ENCODE measurements at regions not wholly inside any gene's neighbourhood (a gene's known extent, or its start where the extent isn't known, plus 50 kb on each side); places are given as distances from the start of the nearest gene placed in this dataset.
A peak's percentile ranks its signal among the peaks of the same experiment; 100 is the strongest.
"Not testable (repeated sequence)": the region's sequence is repeated elsewhere in the genome, so short reads cannot be mapped to it uniquely, and the experiment has no call there.

GRCh38 chr9:66771504-66771903 lies 129.0 kb upstream of the ZNF658 start:
- not testable (repeated sequence) for DNase-seq

DNA sequence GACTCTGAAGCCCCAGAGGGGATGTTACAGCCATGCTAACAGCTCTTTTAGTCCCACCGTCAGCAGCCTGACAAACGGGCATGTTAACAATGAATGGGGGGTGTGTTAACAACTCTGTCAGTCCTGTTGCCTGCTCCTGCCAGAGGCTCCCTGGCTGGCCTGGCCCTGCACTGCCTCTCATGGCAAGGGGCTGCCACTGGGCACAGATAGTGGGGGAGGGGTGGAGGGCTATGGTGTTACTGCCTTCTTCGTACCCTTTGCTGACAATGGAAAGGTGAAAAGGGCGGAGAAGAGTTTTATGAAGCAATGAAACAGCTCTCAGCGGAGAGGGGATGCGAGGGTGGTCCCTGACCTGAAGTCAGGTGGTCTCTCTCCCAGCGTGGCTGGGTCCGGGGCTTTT lies 125.9 kb upstream of the ZNF658 start:
- DNase-seq, result not testable (repeated sequence)

- not testable (repeated sequence) for DNase-seq
Observed at GRCh38 chr9:66779944-66780661, 120.4 kb upstream of the ZNF658 start.

DNA sequence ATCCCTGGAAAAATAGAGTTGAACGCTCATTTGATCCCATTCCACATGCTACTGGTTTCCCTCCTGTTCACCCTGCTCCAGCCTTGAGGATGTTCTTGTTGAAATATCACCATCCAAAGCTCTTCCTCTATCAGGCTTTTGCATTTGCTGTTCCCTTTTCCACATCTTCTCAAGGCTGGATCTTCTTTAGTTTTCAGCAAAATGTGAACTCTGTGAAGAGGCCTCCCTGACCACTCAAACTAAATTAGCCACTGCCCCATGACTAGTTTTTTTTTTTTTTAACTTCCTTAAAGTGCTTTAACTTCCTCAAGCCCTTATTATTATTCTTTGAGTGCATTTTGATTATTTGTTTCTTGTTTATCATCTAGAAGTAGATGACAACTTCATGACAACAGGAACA lies 119.3 kb upstream of the ZNF658 start:
- DNase-seq, result not testable (repeated sequence)

DNA sequence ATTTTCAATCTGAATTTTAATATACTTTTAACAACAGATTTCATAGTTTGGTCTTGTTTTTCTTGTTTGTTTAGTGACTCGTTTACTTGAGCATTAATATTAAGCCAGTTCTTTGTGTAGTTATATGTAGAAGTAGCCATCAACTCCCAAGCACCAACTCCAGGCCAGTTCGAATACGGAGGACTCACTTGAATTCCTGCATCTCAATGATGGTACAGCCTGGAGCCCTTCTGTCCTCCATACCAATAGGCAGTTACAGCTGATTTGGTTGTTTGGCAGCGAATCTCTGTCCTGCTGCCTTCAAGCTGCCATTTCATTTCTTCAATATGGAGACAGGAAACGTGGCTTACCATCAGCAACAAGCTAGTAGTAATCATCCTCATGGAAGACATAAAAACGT lies 118.5 kb upstream of the ZNF658 start:
- DNase-seq, result not testable (repeated sequence)

- not testable (repeated sequence) for DNase-seq
Observed at GRCh38 chr9:66785603-66786002, 114.9 kb upstream of the ZNF658 start.

DNA sequence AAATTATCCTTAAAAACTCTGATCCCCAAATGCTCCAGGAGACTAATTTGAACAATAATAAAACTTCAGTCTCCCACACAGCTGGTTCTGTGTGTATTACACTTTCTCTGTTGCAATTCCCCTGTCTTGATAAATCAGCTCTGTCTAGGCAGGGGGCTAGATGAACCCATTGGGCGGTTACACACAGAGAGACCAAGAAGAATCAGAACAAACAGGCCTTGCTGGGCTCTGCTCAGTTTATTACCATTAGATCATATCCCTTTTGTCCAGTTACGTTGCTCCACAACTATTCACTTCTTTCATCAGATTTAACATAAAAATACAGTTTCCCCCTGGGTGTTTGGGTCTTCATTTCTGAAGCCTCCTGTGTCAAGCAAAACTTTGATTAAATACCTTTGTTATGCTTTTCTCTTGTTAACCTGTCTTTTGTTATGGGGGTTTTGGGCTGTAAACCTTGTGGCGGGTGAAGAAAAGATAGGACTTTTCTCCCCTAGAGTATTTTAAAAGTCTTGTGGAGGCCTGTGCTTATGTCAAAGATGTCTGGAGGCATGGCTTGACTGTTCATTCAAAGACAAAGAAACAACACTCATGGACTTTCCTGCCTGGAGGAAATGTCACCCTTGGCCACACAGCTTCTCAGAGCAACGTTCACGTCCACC lies 109.3 kb upstream of the ZNF658 start:
- DNase-seq, result not testable (repeated sequence)

- DNase-seq, result not testable (repeated sequence)
Observed at GRCh38 chr9:66794769-66795168, 105.8 kb upstream of the ZNF658 start.

DNA sequence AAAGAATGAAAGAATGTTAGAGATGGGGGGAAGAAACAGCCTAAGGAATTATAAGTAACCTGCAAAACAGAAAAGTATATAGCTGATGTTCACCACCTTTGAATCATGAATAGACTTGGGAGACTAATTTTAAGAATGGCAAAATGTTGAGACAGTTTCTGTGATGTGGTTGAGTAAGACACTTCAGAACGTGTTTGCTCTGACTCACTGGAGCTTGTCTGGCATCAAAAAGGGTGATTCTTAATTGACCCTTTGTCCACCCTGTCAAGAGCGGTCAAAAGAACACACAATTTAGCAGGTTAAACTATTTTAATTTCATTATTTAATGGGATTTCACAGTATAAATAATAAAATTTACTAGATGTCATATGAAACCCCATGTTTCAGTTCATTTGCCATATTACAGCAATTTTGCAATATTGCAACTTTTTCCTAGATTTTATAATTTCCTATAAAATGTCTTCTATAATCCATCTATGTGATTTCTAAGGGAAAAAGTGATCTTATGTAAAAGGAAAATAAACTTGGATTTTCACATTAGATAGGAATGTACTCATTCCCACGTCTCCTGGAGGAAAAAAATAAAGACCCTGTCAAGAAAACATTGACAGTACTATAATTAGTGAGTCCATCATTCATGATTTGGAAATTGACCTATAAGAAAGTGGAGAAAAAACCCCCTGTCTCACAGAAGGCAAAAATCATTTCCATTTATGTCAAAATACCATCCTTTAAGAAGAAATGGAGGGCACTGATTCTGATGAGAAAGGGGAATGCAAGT lies 104.6 kb upstream of the ZNF658 start:
- not testable (repeated sequence) for DNase-seq

GRCh38 chr9:66797905-66798616 lies 102.5 kb upstream of the ZNF658 start:
- DNase-seq, result peak; percentile 9

DNA sequence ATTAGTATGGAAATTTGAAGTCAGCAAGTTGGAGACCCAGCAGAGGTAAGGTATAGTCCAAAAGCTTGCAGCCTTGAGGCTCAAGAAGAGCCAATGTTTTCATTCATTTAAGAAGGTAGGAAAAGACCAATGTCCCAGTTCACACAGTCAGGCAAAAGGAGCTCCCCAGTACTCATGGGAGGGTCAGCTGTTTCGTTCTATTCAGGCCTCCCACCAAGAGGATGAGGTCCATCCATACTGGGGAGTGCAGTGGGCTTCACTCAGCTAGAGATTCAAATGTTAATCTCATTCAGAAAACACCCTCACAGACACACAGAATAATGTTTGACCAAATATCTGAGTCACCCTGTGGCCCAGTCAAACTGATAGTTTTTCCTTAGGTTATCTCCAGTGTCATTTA lies 96.9 kb upstream of the ZNF658 start:
- DNase-seq, result not testable (repeated sequence)

DNA sequence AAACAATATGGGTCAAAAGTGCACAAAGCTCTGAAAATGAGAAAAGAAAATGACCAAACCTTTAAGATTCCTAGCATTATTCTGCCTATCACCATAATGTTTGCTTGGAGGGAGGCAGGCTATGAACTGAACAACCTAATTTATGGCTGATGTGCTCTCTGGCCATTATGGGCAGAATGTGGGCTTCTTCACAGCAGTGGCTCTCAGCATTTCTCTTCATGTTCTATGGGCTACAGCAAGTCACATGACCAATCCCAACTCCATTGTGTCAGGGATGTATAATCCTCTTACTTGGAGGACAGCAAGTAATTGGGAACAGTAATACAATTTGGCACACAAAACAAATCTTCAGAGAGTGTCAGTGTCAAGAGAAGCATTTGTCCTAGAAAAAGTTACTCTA lies 90.3 kb upstream of the ZNF658 start:
- not testable (repeated sequence) for DNase-seq

DNA sequence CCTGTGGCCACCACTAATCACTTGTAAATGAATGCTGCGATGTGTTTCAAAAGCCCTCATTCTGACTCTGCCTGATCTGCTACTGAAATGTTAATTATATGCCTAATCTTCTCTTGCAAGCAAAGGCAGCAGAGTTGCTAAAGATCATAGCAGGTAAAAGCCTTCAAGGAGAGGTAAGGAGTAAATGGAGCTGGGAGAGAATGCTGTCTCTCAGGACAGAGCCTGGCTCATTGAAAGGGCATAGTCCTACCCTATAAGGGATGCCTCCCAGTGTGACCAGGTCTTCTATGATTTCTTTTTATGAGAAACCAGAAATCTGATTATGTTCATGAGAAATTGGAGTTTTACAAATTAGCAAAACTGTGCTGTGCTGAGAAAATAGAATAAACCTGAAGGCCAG lies 88.2 kb upstream of the ZNF658 start:
- DNase-seq, result not testable (repeated sequence)

GRCh38 chr9:66812967-66813366 lies 87.6 kb upstream of the ZNF658 start:
- DNase-seq, result not testable (repeated sequence)

- not testable (repeated sequence) for DNase-seq
Observed at GRCh38 chr9:66814038-66814437, 86.5 kb upstream of the ZNF658 start.

DNA sequence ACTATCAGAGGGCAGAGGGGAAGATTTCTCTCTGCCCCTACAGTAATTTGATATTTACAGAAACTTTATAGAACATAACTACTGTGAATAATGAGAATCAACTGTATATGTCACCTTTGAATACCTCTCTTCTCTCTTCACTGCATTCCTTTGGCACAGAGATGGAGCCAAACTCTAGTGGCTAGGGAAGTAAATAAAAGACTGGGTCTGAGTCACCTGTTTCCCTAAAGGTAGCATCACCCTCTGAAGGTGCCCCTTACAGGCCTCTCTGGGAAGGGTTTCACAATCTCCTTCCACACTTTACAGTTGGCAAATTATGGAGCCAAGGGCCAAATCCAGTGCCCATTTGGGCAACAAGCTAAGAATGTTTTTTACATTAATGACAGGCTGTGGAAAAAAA lies 81.0 kb upstream of the ZNF658 start:
- not testable (repeated sequence) for DNase-seq

DNA sequence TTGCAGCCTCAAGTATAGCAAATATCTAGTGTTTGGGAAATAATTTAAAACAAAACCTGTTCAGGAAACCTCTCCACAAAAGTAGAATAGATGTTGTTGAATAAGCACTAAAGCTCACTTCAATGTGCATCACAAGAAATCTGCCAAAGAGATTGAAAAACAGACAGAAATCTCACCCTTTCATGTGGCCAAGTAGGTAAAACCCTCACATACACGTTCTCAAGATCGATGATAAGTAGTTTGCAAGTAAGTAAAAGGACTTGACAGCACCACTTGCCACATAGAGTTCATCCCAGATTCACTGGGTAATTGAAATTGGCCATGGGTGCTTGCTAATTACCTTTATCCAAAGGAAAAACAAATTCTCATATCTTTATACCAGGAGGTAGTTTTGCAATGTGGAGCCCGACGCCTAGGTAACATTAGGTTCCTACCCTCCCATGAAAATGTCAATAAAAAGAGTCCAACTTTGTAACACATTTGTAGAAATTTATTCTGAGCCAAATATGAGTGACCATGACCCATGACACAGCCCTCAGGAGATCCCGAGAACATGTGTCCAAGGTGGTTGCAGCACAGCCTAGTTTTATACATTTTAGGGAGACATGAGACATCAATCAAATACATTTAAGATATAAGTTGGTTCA lies 80.4 kb upstream of the ZNF658 start:
- DNase-seq, result not testable (repeated sequence)

DNA sequence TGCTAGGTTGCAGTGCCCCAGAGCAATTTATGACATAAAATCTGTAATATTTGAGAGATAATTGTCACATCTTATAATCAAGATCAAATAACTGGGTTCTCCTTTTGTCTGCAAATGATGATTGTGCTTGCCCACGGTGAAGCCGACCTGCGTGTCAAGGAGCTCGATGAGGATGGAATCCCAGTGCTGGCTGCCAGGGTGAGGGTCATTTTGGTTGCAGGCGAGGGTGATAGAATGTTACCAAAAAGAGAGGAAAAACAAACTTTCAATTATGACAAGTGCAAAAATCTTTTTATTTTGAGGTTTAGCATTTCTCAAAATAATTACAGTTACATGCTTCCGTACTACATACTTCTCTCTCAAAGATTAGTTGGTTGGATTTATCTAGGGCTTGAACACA lies 76.4 kb upstream of the ZNF658 start:
- DNase-seq, result not testable (repeated sequence)

DNA sequence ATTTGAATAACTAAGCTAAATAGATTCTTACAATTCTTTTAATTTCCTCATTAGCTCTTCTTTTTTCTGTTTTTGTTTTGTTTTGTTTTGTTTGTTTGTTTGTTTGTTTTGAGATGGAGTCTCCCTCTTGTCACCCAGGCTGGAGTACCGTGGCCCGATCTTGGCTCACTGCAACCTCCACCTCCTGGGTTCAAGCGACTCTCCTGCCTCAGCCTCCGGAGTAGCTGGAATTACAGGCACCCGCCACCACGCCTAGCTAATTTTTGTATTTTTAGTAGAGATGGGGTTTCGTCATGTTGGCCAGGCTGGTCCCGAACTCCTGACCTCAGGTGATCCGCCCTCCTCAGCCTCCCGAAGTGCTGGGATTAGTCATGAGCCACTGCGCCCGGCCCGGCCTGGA lies 70.7 kb upstream of the ZNF658 start:
- not testable (repeated sequence) for DNase-seq

DNA sequence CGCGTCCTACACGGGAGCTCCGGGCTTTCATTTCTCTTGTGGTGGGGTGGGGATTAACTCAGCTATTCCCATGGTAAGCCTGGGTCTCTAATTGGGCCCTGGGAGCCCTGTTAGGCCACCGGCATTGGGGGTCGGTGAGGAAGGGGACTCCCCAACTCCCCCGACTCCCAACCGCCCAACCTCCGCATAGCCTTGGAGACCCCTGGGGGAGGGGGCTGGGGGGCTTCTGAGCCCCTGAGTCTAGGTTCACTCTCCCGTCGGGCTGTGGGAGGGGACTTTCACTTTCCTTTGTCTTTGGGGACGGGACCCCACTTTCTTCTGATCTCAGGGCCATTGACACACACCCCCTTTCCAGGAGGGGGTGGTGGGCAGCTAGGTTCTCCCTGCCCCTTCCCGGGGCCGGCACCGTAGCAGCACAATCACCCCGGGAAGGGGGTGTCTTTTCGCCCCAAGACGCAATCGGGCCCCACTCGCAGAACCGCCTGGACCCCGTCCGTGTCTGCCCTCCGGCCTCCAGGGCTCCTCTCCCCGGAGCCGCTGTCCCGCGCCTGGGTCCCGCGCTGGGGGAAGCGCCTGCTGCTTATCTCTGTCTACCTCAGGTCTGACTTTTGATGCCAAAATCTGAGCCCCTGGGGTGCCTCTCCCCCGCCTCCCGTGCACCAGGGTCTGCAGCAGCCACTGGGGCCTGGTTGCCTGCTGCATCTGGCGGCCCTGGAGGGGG lies 69.6 kb upstream of the ZNF658 start:
- DNase-seq, result not testable (repeated sequence)

- DNase-seq, result not testable (repeated sequence)
Observed at GRCh38 chr9:66832222-66832621, 68.3 kb upstream of the ZNF658 start.

Measured in fibroblast of skin of scalp (primary cell).